ENCODE measurements at regions not wholly inside any gene's neighbourhood (a gene's known extent, or its start where the extent isn't known, plus 50 kb on each side); places are given as distances from the start of the nearest gene placed in this dataset.

DNA sequence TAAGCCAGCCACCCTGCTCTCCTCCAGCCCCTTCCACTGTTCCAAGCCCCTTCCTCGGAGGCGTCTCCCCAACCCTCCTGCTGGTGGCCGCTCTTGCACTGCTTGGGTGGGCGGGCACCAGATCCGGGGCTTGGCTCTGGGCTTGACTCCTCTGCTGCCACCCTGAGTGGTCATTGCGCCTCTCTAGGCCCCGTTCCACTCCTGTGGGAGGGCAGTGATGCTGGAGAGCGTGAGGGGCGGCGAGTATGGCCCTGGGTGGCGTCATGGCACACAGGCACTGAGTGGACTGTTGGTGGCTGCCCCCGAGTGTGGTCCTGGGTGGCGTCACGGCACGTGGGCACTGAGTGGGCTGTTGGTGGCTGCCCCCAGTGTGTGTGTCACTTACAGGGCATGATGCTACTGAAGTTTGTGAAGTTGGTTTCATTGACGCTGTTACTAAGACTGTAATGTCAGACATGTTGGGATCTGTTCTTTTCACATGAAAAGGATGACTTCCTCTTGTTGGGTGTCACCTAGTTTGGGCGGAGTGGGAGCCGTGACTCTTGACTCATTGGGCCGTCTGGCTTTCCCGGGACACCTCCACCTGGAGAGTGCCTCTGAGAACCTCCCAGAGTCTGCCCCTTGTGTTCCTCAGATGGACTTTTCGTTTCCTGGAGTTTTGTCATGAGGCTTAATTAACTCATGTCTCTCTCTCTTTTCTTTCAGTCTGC lies 55.9 kb upstream of the HGFAC start:
- no peak overlapping the region for H3K4me3 ChIP-seq (ENCODE audit: control insufficient read depth, low read depth, low read length)
- TF ChIP-seq, protein P1, sequence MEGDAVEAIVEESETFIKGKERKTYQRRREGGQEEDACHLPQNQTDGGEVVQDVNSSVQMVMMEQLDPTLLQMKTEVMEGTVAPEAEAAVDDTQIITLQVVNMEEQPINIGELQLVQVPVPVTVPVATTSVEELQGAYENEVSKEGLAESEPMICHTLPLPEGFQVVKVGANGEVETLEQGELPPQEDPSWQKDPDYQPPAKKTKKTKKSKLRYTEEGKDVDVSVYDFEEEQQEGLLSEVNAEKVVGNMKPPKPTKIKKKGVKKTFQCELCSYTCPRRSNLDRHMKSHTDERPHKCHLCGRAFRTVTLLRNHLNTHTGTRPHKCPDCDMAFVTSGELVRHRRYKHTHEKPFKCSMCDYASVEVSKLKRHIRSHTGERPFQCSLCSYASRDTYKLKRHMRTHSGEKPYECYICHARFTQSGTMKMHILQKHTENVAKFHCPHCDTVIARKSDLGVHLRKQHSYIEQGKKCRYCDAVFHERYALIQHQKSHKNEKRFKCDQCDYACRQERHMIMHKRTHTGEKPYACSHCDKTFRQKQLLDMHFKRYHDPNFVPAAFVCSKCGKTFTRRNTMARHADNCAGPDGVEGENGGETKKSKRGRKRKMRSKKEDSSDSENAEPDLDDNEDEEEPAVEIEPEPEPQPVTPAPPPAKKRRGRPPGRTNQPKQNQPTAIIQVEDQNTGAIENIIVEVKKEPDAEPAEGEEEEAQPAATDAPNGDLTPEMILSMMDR (conservative IDR thresholded peaks at IDR 0.05; ENCODE audit: control insufficient read depth, insufficient read depth, low read depth, low read length), result no peak
- DNase-seq (ENCODE audit: low read depth), result no peak

- TF ChIP-seq, protein P1 (conservative IDR thresholded peaks at IDR 0.05; ENCODE audit: control insufficient read depth, insufficient read depth, low read depth, low read length), result no peak
- no peak for DNase-seq (ENCODE audit: low read depth)
- no peak overlapping the region for H3K4me3 ChIP-seq (ENCODE audit: control insufficient read depth, low read depth, low read length)
Observed at GRCh38 chr4:3386526-3386925, 55.2 kb upstream of the HGFAC start.

DNA sequence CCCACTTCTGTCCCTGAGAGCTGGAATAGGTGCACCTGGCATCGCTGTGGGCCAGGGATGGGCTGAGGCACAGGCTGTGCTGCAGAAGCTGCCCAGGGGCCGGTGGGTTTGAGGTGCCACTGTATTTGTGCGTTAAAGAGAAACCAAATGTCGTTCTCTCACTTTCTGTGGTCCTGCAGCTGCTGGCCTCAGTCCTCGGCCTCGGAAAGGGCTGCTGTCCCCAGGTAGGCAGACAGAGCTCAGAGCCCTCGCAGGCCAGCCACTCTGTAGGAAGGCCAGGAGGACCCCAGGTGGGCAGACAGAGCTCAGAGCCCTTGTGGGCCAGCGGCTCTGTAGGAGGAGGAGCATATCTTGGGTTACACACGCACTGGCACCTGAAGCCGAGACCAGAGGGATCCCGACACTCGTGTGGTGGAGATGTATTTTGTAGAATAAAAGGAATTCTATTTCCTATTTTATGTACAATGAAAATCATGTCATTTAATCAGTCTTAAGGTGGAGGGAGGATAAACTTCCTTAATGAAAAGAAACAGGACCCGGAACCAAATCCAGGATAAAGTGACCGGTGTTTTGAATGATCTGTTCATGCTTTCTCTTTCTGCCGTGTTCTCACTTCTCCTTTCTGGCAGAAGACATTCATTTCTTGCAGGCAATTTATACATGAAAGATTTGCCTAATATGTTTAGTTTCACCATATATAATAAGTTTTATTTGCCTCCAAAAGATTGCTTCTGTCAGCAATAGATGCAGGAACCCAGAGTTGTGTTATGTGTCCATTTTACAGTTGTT lies 54.4 kb upstream of the HGFAC start:
- no peak for DNase-seq (ENCODE audit: low read depth)
- no peak overlapping the region for H3K4me3 ChIP-seq (ENCODE audit: control insufficient read depth, low read depth, low read length)
- TF ChIP-seq, protein P1 (conservative IDR thresholded peaks at IDR 0.05; ENCODE audit: control insufficient read depth, insufficient read depth, low read depth, low read length), result no peak

DNA sequence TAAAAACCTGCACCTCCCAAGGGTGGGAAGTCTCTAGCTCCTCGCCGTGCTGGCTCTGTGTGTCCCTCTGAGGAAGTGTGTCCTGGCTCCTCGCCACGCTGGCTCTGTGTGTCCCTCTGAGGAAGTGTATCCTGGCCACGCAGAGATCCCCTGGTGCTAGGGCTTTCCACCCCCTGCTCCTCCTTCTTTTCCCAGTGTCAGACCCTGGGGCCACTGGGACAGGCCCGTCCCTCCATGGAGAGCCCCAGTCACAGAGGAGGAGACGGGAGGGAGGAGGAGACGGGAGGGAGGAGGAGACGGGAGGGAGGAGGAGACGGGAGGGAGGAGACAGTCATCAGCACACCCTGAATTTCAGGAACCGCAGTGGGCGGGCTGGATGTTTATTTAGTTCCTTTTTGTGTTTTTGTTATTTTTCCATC lies 53.8 kb upstream of the HGFAC start:
- TF ChIP-seq, protein P1 (conservative IDR thresholded peaks at IDR 0.05; ENCODE audit: control insufficient read depth, insufficient read depth, low read depth, low read length), result no peak
- peak; percentile 22 for DNase-seq (ENCODE audit: low read depth)
- H3K4me3 ChIP-seq (ENCODE audit: control insufficient read depth, low read depth, low read length), result peak overlapping the region; percentile 4

DNA sequence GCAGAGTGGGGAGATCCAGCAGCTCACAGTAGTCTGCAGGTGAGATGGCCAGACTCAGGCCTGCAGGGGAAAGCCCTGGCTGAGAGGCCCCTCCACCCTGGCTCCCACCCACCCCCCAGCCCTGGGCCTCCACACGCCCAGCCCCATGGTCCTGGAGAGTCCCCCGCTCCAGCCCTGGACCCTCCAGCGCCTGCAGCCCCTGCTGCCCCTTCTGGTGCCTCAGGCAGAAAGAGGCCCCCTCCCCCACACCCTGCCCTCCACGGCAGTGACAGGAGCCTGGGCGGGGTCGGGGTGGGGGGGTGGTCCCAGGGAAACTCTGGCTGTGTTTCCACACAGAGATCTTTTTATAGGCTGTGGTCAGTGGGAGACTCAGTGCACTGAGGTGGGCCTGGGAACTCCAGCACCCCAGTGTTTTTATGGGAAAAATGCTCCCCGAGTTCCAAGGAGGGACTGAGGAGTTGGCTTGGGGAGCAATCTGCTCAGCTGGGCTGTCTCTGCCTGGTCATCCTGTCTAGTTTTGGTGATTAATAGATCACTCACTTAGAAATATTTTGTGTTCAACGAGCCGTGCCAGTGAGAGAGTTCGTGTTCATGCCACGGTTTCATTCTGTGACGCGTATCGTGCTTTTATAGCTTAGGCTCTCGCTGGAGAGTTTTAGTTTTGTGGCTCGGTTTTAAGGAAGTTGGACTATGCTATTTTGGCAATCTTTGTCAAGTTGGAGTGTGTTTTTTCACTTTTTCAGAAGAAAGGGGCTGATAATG lies 53.1 kb upstream of the HGFAC start:
- peak; percentile 77 for DNase-seq (ENCODE audit: low read depth)
- peak overlapping the region; percentile 32 for H3K4me3 ChIP-seq (ENCODE audit: control insufficient read depth, low read depth, low read length)

More for the DNA sequence above, 53.1 kb upstream of the HGFAC start:
- TF ChIP-seq, protein P1 (conservative IDR thresholded peaks at IDR 0.05; ENCODE audit: control insufficient read depth, insufficient read depth, low read depth, low read length), result no peak
